ENCODE measurements at regions not wholly inside any gene's neighbourhood (a gene's known extent, or its start where the extent isn't known, plus 50 kb on each side); places are given as distances from the start of the nearest gene placed in this dataset.
"Not testable (repeated sequence)": the region's sequence is repeated elsewhere in the genome, so short reads cannot be mapped to it uniquely, and the experiment has no call there.

GRCh38 chr15:25249236-25250010 is 189.4 kb downstream of the UBE3A start:
- no peak for DNase-seq

DNA sequence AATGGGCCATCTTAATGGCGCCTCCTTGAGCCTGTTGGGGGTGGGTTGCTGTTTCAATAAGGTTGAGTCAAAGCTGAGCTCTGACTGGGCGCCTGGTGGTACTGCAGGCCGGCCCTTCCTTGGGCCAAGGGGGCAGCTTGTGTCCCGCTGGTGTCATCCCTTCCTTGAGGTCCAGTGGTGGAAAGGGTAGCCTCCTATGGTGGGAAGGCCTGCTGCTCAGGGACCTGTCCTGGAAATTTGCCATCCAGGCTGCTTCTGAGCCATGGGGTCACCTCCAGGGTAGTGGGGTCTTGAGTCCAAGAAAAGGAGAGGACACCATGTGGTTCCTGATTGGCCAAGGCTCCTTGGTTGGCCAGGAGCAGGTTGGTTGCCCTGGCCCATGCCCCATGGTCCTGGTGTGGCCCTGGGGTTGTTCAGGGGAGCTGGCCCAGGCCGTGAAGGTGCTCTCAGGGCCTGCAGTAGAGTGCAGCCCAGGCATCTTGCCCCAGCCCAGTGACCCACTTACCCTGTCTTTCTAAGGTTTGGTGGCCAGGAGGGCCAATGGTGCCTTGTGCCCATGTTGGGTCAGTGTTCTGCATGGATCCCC is 188.7 kb downstream of the UBE3A start:
- no peak for DNase-seq

DNA sequence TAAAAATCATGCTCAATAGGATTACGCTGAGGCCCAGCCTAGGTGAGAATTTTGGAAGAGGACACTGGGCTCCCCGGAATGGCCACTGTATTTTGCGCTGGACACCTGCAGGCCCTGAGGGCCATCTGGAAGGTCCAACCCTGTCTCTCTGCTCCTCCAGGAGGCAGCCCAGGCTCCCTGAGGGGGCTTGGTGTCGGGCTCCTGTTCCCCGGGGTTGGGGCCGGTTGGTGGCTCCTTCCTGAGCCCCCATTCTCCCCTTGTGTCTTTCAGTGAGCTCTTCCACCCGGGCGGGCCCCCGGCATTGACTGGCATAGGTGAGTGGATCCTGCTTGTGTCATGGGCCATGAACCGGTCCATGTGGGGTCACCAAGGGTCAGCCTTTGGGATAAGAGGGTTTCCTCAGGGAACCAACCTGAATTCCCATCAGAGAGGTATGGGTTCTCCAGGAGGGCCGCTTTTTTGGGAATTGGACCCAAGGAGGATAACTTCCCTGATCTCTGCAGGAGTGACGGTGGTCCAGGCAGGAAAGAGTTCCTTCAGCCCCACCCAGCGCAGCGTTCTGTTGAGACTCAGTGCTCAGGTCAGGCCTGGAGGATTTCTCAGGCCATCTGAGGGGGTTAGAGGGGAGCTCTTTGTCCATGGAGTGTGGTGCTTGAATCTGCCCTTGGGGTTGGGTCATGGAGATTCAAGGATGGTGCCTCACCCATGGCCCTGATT is 187.8 kb downstream of the UBE3A start:
- DNase-seq: no peak

GRCh38 chr15:25251700-25252390 is 187.0 kb downstream of the UBE3A start:
- no peak for DNase-seq

- not testable (repeated sequence) for DNase-seq
These were observed 185.5 kb downstream of the UBE3A start for GRCh38 chr15:25253048-25253973.

DNA sequence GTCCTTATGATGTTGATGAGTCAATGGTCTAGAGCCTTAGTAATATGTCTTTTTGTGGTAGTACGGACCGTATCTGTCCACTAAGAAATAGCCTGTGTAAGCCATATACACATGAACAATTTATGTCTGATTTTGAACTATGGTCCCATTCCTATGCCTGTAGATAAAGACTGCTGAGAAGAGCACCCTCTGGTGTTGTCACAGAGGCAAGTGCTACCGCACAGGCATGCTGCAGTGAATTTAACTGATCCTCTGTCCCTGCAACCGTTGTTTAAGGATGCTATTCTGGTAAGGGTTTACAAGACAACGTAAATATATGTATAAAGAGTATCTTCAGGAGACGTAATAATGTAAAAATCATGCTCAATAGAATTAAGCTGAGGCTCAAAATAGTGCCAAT is 170.7 kb downstream of the UBE3A start:
- DNase-seq: no peak
